NCI-H1930 (cell line): ENCODE measurements at regions not wholly inside any gene's neighbourhood (a gene's known extent, or its start where the extent isn't known, plus 50 kb on each side); places are given as distances from the start of the nearest gene placed in this dataset.

Experiments used
- DNase-seq, 2 experiments: peaks; one replicate each; lab custom pipeline; 2025; lab: John Stamatoyannopoulos, UW

DNA sequence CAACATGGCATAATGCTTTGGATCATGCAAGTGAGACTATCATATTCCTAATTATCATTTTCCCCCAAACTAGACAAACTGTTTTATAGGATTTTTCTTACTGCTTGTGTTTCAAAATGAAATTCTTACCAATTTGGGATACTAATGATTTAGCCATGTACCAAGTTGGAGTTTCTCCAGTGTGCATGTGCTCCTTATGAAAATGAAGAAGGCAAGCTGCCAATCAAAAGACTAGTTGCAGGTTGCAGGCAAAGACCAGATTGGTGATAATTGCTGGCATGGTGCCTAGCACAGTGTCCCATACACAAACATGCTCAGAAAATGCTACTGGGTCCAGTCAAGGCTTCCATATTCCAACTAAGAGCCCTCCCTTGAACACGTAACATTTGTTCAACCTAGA lies 771.8 kb upstream of the FANCL start:
- no peak for DNase-seq

DNA sequence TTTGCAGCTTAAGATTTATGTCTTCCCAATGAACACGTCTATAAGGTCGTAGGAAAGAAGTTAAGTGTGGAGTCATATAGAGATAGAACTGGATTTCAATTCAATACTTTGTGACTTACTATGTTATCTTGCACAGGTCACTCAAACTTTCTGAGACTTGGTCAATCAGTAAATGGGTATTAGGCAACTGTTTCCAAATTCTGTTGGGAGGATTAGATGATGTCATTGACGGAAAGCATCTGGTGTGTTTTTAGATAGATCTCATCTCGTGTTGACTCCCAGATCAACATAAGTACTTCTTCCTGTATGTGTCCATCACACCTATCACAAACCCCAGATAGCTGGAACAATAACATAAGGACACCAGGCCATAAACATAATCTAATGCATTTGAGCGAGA lies 771.1 kb upstream of the FANCL start:
- no peak for DNase-seq

DNA sequence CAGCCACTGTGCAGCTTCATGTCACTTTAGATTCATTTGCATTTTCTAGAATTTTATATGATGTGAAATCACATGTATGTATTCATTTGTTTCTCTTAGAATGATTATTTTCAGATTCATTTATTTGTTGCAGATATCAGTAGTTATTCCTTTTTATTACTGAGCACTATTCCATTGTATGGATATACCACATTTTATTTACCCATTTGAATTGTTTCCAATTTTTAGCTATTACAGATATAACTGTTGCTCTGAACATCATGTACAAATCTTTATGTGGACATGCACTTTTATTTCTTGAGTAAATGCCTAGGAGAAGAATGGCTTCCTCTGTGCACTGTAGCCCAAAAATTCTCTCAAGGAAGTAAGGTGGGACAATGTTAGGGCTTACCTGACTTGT lies 767.8 kb upstream of the FANCL start:
- no peak for DNase-seq

DNA sequence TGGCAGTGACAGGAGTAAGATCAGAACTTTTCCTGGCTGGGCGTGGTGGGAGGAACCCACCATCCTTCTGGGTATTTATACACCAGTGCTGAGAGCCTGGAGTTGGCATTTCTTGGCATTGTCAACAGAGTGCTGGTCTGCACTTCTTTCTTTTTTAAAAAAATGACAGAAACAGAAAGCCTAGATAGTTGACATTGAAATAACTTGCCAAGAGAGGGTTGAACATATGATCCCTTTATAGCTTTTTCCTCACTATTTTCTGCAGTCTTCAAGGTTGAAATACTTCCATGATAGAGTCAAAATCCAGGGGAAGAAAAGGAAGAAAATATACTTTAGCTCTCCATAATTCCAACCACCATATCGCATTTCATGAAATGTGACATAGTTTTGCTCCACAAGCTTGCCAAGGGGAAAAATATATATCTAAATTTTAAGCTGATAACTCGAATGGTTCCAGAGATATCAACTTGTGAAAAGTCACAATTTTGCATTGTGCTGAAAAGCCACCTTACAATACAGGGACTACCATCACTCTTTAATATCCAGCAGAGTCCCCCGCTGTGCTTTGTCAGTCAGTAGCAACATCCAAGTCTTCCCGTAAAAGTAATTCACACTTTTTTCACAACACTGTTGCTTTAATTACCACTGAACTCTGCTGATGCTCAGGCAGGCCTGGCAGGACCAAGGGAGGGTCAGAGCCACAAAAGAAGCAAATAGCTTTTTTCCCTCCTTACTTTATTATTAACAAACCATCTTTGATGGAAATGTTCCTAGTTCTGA lies 764.9 kb upstream of the FANCL start:
- DNase-seq: no peak

DNA sequence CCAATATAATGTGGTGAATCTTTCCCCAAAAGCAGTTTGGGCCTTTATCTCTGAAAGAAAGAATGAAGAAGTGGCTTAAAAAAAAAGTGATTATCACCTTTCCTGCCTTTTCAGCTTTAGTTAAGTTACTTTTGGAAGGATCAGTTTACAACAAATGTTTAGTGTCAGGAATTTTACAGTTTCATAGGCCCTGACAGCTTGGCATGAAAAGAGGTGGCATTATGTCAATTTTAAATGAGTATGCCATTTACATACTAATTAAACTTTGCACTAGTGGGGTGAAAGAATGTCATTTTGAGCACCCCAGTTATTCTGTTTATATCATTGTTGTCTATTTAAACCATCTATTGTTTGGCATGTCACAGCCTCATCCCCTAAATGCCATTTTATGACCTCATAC lies 763.5 kb upstream of the FANCL start:
- no peak for DNase-seq

DNA sequence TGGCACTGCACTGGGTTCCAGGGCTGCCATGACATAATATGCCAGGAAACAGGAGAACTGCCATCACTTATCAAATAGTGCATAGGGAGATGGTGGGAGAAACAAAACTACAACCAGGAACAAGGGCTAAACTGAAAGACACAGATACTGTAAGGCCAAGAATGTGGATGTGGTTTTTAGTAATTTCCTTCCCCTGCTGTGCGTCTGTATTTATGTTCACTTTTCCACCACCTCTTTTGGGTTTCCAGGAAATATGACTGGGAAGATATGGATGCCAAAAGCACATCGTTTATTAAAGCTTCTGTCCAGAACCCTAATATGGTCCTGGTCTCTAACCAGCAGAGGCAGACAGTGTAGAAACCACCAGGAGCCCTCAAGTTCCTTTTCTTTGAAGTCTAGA lies 759.7 kb upstream of the FANCL start:
- no peak for DNase-seq

DNA sequence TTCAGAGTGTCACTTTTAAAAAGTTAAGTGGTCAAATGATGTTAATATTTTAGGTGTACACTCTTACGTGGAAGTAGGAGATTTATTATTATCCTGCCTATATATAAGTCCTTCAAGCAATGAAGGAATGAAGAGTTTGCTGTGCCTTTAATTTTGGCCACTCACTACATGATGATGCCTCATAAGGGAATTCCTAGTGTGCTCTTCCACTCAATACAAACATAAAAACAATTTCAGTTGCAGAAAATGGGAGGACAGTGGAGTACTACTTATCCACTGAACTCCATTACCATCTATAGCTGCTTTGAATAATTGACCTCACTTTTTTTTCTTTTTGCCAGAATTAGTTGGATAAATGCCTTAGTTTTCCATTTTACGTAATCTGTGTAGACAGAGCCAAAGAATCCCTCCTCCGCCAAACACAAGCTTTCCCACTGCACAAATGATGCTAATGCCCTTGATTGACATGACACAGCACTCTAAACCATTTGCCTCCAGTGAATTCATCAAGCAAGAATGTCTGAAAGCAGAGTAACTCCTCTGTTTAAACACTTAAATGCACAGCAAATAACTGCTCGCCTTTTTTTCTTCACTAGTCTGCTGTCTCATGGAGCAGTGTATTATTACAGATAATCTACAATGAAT lies 751.1 kb upstream of the FANCL start:
- DNase-seq: peak; percentile 88 to 89

DNA sequence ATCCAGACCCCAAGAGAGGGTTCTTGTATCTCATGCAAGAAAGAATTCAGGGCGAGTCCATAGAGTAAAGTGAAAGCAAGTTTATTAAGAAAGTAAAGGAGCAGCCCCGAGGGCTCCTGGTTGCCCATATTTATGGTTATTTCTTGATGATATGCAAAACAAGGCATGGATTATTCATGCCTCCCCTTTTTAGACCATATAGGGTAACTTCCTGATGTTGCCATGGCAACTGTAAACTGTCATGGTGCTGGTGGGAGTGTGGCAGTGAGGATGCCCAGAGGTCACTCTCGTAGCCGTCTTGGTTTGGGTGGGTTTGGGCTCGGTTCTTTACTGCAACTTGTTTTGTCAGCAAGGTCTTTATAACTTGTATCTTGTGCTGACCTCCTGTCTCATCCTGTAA lies 750.2 kb upstream of the FANCL start:
- DNase-seq: no peak

DNA sequence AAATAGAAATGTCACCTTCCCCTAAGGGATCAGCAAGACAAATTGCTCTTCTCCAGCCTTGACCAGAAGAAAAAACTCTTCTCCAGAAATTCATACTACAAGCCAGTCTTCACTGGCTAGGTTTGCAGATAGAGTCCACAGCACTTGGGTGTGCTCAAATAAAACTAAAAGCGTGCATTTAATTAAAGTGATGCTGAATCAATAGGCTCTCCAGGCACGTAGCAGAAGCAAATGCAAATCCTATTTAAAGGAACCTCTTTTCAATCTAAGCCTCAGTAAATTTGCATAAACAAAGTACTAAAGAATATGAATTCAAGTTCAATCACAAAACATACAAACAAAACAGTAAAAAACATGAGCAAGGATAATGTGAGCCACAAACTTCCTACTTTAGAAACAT lies 744.4 kb upstream of the FANCL start:
- DNase-seq: no peak

DNA sequence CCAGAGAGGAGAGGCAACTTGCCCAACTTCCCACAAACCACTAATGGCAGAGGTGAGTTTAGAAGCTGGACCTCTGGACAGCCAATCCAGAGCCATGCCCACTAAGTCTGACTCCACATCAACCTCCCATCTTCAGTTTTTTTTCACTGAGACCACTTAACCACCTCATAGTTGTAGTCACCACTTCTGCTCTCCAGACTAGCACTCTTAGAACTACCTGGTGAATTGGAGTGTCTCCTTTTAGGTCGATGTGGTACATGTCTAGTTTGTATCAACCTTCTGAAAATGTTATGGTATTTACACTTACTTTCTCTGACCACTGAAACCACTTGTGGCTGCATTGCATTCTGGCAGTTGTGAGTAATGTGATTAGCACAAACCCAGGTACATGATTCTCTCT lies 743.6 kb upstream of the FANCL start:
- no peak for DNase-seq

DNA sequence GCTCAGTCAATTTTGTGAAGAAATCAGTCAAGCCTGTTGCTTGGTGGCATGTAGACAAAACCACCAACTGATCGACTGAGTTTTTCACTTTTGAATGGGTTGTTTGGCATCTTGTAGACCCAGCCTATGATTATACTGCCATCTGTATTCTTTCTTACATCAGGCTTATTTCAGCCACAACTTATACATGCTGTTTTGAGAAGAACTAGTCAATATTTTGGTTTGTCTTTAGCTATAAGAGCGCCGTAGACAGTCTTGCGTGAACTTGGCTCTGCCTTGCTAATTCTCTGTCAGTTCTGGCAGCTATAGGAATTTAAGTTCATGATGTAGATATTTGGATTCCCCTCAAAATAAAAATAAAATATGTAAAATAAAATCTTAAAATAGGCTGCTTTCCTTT lies 742.0 kb upstream of the FANCL start:
- DNase-seq: no peak

DNA sequence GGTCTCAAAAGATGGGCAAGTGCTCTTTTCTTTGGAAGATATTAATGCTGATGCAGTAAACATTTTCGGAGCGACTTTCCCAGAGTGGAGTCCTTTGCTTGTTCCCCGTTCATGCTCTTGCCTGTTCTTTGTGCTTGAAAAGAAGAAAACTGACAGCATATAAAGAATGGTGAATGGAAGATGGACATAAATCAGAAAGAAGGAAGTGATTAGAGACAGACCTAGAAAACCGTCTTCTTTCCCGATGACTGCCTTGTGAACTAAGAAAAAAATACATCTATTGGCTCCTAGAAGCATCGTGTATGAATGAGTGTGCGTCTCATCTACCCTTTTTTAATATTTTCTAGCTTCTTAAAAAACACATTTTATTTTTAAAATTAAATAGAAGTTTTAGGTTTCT lies 740.1 kb upstream of the FANCL start:
- no peak for DNase-seq

DNA sequence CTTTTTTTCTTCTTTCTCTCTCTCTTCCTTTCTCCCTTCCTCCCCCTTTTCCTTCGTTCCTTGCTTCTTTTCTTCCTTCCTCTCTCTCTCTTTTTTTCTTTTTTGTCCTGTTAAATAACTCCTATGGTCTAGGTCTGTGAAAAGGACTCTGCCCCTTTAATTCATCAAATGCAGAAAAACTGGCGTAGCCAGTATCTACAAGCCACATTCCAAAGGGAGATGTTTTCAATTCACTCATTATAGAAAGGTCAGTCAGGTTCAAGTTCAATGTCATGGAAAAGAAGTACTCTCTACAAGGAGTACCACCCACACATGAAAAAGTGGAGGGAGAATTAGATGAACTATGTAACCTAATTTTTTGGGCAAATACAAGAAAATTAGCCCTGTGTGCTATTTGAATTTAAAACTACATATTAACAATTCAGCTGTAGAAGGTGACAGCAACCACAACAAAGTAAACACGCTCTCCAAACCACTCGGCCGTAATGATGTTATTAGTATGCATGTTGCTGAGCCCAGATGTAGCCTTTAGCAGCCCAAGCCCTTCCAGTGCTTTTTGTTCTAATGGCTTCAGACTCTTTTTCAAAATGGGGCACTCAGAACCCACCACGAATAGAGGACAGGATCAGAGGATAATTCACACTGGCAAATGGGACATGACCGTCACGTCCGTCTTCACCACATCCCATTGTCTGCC lies 735.4 kb upstream of the FANCL start:
- no peak for DNase-seq

DNA sequence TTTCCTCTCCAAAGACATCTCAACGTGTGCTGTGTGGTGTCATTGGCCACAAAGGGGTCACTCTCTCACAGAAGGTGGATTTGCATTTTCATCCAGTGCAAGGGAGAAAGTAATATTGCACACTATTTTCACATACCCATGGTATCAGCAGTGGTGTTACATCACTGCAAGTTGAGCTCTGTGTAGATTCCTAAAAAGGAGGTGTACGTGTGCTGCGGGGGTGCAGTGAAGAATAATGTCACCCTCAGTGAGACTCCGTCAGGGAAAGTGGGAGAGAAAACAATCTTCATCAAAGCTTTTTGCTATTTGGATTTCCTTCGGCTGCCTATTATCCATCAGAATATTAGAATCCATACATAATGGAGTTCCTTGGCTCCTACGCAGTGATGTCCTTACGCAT lies 733.8 kb upstream of the FANCL start:
- DNase-seq: no peak

DNA sequence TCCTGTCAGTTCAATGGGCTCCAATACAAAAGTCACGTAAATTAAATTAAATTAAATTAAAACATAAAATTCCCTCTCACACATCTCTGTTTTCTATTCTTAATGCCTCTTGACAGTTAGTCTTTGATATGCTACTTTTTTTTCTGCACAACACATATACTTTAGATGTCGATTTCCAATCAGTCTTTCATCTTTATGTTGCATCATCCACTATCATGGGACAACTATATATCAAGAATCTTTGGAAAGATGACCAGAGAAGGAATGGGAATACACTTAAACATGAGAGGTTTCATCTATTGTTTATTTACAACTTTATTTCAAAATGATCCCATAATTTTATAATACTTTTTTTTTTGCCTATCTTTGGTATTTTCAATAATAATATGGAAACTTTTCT lies 733.3 kb upstream of the FANCL start:
- no peak for DNase-seq

DNA sequence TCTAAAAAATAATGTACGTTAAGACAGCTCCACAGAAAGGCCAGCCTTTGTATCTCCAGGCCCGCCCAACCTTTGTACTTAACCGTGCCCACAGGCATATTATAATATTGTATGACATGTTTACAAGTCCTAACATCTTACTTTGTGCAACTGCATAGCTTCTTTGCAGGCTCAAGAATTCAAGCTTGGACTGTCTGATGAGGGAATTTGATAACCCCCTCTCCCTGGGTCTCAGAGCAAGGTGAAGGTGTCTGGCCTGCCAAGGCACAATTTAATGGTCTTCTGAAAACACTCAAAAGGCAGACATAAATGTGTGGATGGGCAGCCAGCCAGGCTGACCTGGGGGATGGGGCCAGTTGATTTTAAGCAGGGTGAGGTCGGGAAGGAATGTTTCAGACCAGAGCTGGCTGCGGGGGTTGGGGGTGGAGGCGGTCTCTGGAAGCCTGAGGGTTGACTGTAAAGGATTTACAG lies 732.7 kb upstream of the FANCL start:
- no peak for DNase-seq

DNA sequence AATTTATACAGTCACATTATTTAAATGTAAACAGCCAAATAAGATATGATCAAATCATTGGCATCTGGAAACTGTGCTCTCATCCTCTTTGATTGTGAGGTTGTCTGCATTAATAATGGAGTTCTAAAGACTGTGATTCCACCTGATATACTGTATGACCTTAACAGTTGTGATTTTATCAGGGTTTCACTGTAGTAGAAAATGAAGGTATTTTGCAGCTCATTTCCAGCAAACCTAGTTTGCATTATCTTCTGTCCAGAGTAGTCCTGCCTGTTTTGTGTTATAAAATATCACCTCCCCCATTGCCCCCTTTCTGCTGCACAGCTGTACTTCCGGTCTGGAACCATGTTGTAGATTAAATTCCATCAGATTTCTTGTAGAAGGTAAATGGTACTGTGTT lies 731.6 kb upstream of the FANCL start:
- no peak for DNase-seq

DNA sequence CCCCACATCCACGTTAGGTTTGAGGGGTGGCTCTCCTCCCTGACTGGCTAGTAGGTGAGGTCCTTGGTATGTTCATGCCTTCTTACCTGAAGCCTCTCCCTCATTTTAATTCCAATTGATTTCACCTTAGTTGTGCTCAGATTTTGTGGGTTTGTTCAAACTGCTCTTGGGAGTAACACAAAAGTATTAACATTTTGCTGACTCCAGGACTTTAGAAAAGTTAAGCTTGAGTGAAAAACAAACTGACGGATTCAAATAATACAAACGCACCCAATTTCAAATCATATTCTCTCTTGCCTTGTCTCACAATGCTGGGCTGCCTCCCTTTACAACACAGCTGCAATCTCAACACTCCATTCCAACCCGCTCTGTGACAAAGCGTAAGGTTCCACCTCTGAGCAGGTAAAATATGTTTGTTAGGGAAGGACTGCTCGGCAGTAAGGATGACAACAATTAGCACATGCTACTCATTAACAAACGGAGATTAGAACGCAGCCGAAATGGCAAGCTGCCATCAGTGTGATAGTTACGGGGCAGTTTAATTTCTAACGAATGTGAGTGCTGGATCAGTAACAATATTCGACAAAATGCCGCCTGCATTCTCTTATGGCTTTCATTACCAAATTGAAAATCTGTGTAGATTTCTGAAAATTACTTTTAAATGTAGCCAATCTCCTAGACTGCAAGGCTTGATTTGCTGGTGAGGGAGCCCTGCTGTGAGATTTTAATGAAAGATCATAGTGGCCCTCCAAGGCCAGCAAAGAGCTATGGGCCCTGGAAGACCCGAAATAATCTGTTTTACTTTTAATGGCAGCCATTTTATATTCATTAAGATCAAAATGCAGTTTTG lies 730.6 kb upstream of the FANCL start:
- DNase-seq: no peak

DNA sequence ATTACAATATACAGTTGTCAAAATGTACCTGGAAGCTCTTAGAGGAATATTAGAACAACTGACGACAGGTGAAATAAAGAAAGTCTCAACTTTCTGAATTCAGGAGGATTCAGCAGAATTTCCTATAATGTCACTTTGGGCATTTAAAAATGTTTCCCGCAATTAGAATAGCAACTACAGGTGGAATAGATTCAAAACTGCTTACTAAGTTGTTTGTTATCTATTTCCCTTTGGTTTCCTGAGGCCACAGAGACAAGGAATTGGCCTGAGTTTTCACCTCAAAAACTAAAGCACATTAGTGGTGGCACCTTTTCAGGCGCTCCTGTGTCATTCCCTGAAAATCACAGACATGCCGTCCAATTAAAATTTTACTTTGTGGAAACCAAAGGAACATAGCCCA lies 729.2 kb upstream of the FANCL start:
- no peak for DNase-seq

DNA sequence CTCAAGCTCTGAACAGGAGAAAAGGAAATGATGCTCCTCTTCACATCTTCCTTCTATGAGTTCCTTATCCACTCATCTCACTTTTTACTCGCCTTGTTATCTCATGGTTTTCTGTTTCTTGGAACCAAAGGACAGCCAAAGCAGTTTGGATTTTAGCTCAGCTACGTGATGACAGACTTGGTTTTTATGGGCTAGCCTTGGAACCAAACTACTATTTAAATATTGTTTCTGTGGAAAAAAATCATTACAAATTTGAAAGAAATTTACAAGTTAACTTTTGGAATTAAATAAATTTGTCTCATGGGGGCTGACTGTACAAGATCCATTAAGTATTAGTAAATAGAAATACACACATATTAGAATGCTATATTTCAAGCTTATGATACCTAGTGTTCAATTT lies 727.8 kb upstream of the FANCL start:
- DNase-seq: no peak

DNA sequence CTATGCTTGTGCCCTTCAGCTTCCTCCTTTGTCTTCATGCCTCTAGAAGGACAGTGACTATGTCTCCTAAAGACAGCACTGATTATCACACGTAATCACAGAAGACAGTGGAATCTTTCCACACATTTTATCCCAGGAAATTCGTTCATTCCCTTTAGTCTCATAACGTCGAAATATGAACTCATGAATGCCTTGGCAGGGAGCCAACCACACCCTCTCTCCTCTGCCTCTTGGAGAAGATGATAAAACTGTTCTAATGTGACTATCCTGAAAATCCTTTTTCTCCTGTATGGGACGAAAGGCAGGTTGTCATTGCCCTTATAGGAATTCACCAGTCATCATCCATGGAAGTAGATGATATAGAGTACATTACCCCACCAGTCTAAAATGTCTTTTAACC lies 726.6 kb upstream of the FANCL start:
- no peak for DNase-seq

DNA sequence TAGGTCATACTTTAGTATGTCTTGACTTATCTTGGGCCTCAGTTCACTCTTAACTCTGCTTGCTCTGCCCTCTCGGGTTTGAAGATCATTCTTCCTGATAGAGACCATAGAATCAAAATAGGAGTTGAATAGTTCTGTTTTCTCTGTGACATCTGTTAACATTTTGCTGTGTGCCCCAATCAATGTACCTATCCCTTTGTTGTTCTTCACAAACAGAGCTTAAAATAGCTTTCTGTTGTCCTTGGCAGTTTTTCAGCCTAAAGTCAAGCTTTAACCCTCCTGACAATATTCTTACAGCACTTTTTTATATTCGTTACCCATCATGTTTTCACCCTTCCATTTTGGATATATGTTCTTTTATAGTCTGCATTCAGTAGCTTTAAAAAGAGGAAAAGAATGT lies 724.5 kb upstream of the FANCL start:
- DNase-seq: no peak
